A549 (cell line): ENCODE measurements at regions not wholly inside any gene's neighbourhood (a gene's known extent, or its start where the extent isn't known, plus 50 kb on each side); places are given as distances from the start of the nearest gene placed in this dataset.

Source experiments
- ATAC-seq, 2 experiments: fragments of 200-7000 bp in 1 of 2; fragments of >200 bp in 1 of 2; cut with Nextera tagmentation in 1 of 2; cut with Tn5 transposase in 1 of 2; 3 replicates each; pipeline versions ENCODE4 v1.8.0 to v1.9.1; 2018 to 2020; ENCODE audit warnings: mild to moderate bottlenecking in 1 of 2, moderate library complexity in 1 of 2
- CTCF ChIA-PET: fragments of 300-600 bp; sonication (Branson Sonifier 250); formaldehyde crosslinking; extraction: SDS; loops from one replicate; lab custom pipeline; 2021; ENCODE audit warnings: antibody characterized with exemption, inconsistent platforms; lab: Yijun Ruan, JAX
- POLR2A ChIA-PET: fragments of 350-600 bp; formaldehyde crosslinking; extraction: SDS; loops from one replicate; lab custom pipeline; 2021; ENCODE audit warnings: antibody characterized with exemption, inconsistent platforms; lab: Yijun Ruan, JAX
- DNase-seq, 2 experiments: peaks; one replicate each; pipeline versions ENCODE4 v3.0.0 to v3.0.0-alpha.2; 2011 to 2016; ENCODE audit warnings: low read depth in 1 of 2, low spot score in 1 of 2
- FAIRE-seq: peaks from 2 replicates; lab custom pipeline; 2011; peaks lifted over from hg19 to GRCh38; lab: Jason Lieb, UNC
- H3K27ac ChIP-seq, 2 experiments: fragments of >200 bp; sonication (Bioruptor Twin); formaldehyde crosslinking; 3 replicates each; pipeline ENCODE4 v1.5.1; 2016 to 2017
- H3K4me1 ChIP-seq: fragments of >200 bp; sonication (Bioruptor Twin); formaldehyde crosslinking; 3 replicates; pipeline ENCODE4 v1.6.1; 2016
- H3K4me2 ChIP-seq: fragments of >200 bp; sonication (Bioruptor Twin); formaldehyde crosslinking; 3 replicates; pipeline ENCODE4 v1.6.1; 2016
- H3K4me3 ChIP-seq: fragments of >200 bp; sonication (Bioruptor Twin); formaldehyde crosslinking; 3 replicates; pipeline ENCODE4 v1.5.1; 2016
- H3K9me3 ChIP-seq: fragments of >200 bp; sonication (Bioruptor Twin); formaldehyde crosslinking; 3 replicates; pipeline ENCODE4 v1.6.1; 2016
- BHLHE40 ChIP-seq: IDR thresholded peaks from 2 replicates; pipeline ENCODE4 v1.6.1; 2012; ENCODE audit warnings: low read depth, low read length, inconsistent platforms
- CHD4 ChIP-seq: fragments of 200-600 bp; sonication (generic); IDR thresholded peaks from 2 replicates; pipeline ENCODE4 v1.6.1; 2016; ENCODE audit warnings: antibody characterized with exemption, mild to moderate bottlenecking, borderline replicate concordance
- EP300 ChIP-seq, 2 experiments: fragments of >200 bp; sonication (Bioruptor Twin); formaldehyde crosslinking; IDR thresholded peaks; 2 replicates in 1 of 2; 3 replicates in 1 of 2; pipeline ENCODE4 v1.6.1; 2016 to 2017
- GATA3 ChIP-seq: IDR thresholded peaks from 2 replicates; pipeline ENCODE4 v1.6.1; 2012; ENCODE audit warnings: borderline replicate concordance
- HOXA7 ChIP-seq: fragments of 250-450 bp; sonication (Bioruptor Pico); IDR thresholded peaks from 2 replicates; pipeline ENCODE4 v1.5.0; 2020; ENCODE audit warnings: mild to moderate bottlenecking, moderate library complexity
- HOXB13 ChIP-seq: fragments of 250-450 bp; sonication (Bioruptor Pico); IDR thresholded peaks from 2 replicates; pipeline ENCODE4 v1.5.0; 2020; ENCODE audit warnings: low read depth, mild to moderate bottlenecking, moderate library complexity
- HOXB5 ChIP-seq: fragments of 250-450 bp; sonication (Bioruptor Pico); IDR thresholded peaks from 2 replicates; pipeline ENCODE4 v1.5.0; 2020; ENCODE audit warnings: mild to moderate bottlenecking, moderate library complexity
- JUN ChIP-seq, 2 experiments: fragments of >200 bp; sonication (Bioruptor Twin); formaldehyde crosslinking; IDR thresholded peaks; 2 replicates in 1 of 2; 3 replicates in 1 of 2; pipeline ENCODE4 v1.6.1; 2016 to 2017
- KDM1A ChIP-seq: fragments of 200-600 bp; sonication (generic); IDR thresholded peaks from 2 replicates; pipeline ENCODE4 v1.6.1; 2016; ENCODE audit warnings: low read depth, mild to moderate bottlenecking
- MAZ ChIP-seq: fragments of 150-350 bp; IDR thresholded peaks from 2 replicates; pipeline ENCODE4 v1.6.1; 2014; ENCODE audit warnings: antibody characterized with exemption, low read depth, low read length, borderline replicate concordance
- MYC ChIP-seq: IDR thresholded peaks from 2 replicates; pipeline ENCODE4 v1.6.1; 2012; ENCODE audit warnings: mild to moderate bottlenecking, inconsistent platforms, low read length, improper control_type of control experiment, borderline replicate concordance
- POLR2AphosphoS2 ChIP-seq: conservative IDR thresholded peaks from 2 replicates; pipeline ENCODE4 v1.6.1; 2012; ENCODE audit warnings: low read length, improper control_type of control experiment, inconsistent platforms
- RCOR1 ChIP-seq: fragments of 150-350 bp; IDR thresholded peaks from 2 replicates; pipeline ENCODE4 v1.6.1; 2014; ENCODE audit warnings: antibody characterized with exemption, low read length, low read depth
- SMC3 ChIP-seq: fragments of >200 bp; sonication (Bioruptor Twin); formaldehyde crosslinking; IDR thresholded peaks from 3 replicates; pipeline ENCODE4 v1.6.1; 2018; ENCODE audit warnings: inconsistent platforms
- TFCP2L1 ChIP-seq: fragments of 250-450 bp; sonication (Bioruptor Pico); IDR thresholded peaks from 2 replicates; pipeline ENCODE4 v1.5.0; 2021; ENCODE audit warnings: mild to moderate bottlenecking
- TP53 ChIP-seq: fragments of 250-450 bp; sonication (Bioruptor Pico); IDR thresholded peaks from 2 replicates; pipeline ENCODE4 v1.5.0; 2021; ENCODE audit warnings: mild to moderate bottlenecking, moderate library complexity
- ZC3H11A ChIP-seq: fragments of 450-650 bp; IDR thresholded peaks from 2 replicates; pipeline ENCODE4 v1.6.1; 2014; ENCODE audit warnings: antibody characterized with exemption, mild to moderate bottlenecking
- ZFP36 ChIP-seq: fragments of 450-650 bp; IDR thresholded peaks from 2 replicates; pipeline ENCODE4 v1.6.1; 2014; ENCODE audit warnings: borderline replicate concordance; ENCODE audit not compliant: partially characterized antibody
- ZNF302 ChIP-seq: fragments of 250-450 bp; sonication (Bioruptor Pico); IDR thresholded peaks from 2 replicates; pipeline ENCODE4 v1.9.0; 2021; ENCODE audit warnings: inconsistent platforms, mild to moderate bottlenecking, moderate library complexity
- ZSCAN20 ChIP-seq: fragments of 250-450 bp; sonication (Bioruptor Pico); IDR thresholded peaks from 2 replicates; pipeline ENCODE4 v1.8.0; 2022; ENCODE audit warnings: mild to moderate bottlenecking, moderate library complexity
- WGBS: methylation state at CpG from one replicate; pipeline ENCODE4 v1.1.6; 2017; ENCODE audit errors: missing lambda C conversion rate; 5-methylcytosine and 5-hydroxymethylcytosine counted together
- TF ChIP-seq, protein P1 (sequence below): fragments of >200 bp; sonication (Bioruptor Twin); formaldehyde crosslinking; IDR thresholded peaks from 2 replicates; pipeline ENCODE4 v1.6.1; 2016
- TF ChIP-seq, protein P2 (sequence below): IDR thresholded peaks from 2 replicates; pipeline ENCODE4 v1.6.1; 2012
- TF ChIP-seq, protein P3 (sequence below): fragments of 150-350 bp; IDR thresholded peaks from 2 replicates; pipeline ENCODE4 v1.6.1; 2014; ENCODE audit warnings: low read depth, mild to moderate bottlenecking, low read length
- TF ChIP-seq, protein P4 (sequence below): fragments of 200-600 bp; sonication (generic); IDR thresholded peaks from 2 replicates; pipeline ENCODE4 v1.6.1; 2016; ENCODE audit warnings: antibody characterized with exemption, mild to moderate bottlenecking, moderate library complexity
- TF ChIP-seq, protein P5 (sequence below): fragments of 250-450 bp; sonication (Bioruptor Pico); IDR thresholded peaks from 2 replicates; pipeline ENCODE4 v1.5.0; 2021; ENCODE audit warnings: mild to moderate bottlenecking, moderate library complexity, borderline replicate concordance

DNA sequence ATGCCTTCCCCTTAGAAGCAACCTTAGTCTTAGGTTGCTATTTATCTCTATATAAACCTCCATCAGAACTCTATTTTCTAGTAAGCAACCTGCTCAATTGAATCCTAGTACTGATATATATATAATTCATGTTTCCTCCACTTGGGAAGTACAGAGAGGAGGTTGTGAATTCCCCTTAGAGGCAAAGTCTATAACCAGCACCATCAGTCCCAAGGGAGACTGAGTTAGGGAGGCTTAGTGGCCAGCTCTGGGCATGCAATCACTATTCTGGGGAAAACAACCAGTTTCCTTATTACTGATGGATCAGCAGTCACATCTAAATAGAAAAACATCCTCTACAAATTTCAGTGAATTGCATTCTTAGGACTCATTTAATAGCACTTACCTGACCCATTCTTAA lies 489.1 kb downstream of the RMST start:
- Histone ChIP-seq H3K9me3 (peaks cover 4% of the 10 kb centered on the region; the same call in 1 of the 3 replicates), H3K4me1 (no peaks in the 10 kb centered on the region), H3K4me2 (no peak overlapping the region), H3K27ac (no peak overlapping the region), H3K4me3 (no peak overlapping the region)
- ChIA-PET CTCF (interaction anchor here (0.5 to 0.8 kb wide), 2 partner anchors 9 to 997 kb away, joined by 3 read pairs; no protein-coding TSS in a partner anchor), POLR2A (no interaction called here)
- FAIRE-seq (no peak), DNase-seq (no peak), ATAC-seq (no peak)
- TF ChIP-seq, protein P1, sequence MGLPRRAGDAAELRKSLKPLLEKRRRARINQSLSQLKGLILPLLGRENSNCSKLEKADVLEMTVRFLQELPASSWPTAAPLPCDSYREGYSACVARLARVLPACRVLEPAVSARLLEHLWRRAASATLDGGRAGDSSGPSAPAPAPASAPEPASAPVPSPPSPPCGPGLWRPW: no peak
- TF ChIP-seq CHD4 (no peak), BHLHE40 (no peak), SMC3 (no peak), EP300 (IDR thresholded peaks at IDR 0.05) (no peak), KDM1A (no peak), MAZ (no peak), HOXA7 (CRISPR knock-in tag) (no peak), POLR2AphosphoS2 (no peak), JUN (IDR thresholded peaks at IDR 0.05) (no peak)
- TF ChIP-seq, protein P2, sequence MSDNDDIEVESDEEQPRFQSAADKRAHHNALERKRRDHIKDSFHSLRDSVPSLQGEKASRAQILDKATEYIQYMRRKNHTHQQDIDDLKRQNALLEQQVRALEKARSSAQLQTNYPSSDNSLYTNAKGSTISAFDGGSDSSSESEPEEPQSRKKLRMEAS: no peak
- TF ChIP-seq, protein P3, sequence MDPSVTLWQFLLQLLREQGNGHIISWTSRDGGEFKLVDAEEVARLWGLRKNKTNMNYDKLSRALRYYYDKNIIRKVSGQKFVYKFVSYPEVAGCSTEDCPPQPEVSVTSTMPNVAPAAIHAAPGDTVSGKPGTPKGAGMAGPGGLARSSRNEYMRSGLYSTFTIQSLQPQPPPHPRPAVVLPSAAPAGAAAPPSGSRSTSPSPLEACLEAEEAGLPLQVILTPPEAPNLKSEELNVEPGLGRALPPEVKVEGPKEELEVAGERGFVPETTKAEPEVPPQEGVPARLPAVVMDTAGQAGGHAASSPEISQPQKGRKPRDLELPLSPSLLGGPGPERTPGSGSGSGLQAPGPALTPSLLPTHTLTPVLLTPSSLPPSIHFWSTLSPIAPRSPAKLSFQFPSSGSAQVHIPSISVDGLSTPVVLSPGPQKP: no peak
- TF ChIP-seq, protein P4, sequence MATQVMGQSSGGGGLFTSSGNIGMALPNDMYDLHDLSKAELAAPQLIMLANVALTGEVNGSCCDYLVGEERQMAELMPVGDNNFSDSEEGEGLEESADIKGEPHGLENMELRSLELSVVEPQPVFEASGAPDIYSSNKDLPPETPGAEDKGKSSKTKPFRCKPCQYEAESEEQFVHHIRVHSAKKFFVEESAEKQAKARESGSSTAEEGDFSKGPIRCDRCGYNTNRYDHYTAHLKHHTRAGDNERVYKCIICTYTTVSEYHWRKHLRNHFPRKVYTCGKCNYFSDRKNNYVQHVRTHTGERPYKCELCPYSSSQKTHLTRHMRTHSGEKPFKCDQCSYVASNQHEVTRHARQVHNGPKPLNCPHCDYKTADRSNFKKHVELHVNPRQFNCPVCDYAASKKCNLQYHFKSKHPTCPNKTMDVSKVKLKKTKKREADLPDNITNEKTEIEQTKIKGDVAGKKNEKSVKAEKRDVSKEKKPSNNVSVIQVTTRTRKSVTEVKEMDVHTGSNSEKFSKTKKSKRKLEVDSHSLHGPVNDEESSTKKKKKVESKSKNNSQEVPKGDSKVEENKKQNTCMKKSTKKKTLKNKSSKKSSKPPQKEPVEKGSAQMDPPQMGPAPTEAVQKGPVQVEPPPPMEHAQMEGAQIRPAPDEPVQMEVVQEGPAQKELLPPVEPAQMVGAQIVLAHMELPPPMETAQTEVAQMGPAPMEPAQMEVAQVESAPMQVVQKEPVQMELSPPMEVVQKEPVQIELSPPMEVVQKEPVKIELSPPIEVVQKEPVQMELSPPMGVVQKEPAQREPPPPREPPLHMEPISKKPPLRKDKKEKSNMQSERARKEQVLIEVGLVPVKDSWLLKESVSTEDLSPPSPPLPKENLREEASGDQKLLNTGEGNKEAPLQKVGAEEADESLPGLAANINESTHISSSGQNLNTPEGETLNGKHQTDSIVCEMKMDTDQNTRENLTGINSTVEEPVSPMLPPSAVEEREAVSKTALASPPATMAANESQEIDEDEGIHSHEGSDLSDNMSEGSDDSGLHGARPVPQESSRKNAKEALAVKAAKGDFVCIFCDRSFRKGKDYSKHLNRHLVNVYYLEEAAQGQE: no peak

DNA sequence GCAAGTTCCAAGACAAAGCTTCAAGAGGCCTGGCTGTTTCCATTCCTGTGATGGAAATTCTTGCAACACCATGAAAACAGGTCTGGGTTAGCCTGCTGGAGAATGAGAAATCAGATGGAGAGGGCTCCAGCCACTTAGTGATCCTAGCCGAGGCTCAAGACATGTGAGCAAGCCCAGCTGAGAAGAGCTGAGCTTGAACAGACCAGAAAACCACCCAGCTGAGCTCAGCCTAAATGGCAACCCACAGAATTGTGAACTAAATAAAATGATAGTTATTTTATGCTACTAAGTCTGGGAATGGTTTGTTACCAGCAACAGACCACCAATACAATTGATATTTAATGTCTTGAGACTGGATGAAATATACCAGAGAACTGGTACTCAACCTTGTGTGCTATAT lies 494.5 kb downstream of the RMST start:
- no peak for TF ChIP-seq ZSCAN20
- TF ChIP-seq ZC3H11A: no peak
- TF ChIP-seq, protein P5, sequence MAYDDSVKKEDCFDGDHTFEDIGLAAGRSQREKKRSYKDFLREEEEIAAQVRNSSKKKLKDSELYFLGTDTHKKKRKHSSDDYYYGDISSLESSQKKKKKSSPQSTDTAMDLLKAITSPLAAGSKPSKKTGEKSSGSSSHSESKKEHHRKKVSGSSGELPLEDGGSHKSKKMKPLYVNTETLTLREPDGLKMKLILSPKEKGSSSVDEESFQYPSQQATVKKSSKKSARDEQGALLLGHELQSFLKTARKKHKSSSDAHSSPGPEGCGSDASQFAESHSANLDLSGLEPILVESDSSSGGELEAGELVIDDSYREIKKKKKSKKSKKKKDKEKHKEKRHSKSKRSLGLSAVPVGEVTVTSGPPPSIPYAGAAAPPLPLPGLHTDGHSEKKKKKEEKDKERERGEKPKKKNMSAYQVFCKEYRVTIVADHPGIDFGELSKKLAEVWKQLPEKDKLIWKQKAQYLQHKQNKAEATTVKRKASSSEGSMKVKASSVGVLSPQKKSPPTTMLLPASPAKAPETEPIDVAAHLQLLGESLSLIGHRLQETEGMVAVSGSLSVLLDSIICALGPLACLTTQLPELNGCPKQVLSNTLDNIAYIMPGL (CRISPR knock-in tag): no peak
- no peak for TF ChIP-seq KDM1A
- no peak for TF ChIP-seq TFCP2L1 (CRISPR knock-in tag)
- TF ChIP-seq HOXB13: no peak
- TF ChIP-seq, protein P1: no peak
- TF ChIP-seq ZNF302 (CRISPR knock-in tag): no peak
- no peak for TF ChIP-seq MYC
- TF ChIP-seq EP300 (IDR thresholded peaks at IDR 0.05): no peak
- TF ChIP-seq TP53 (CRISPR knock-in tag): no peak
- TF ChIP-seq HOXB5 (CRISPR knock-in tag): no peak
- TF ChIP-seq RCOR1: no peak
- no peak for TF ChIP-seq GATA3
- TF ChIP-seq ZFP36: no peak
- H3K9me3 ChIP-seq: no peaks in the 10 kb centered on the region; the same call in 2 of the 3 replicates
- no peak overlapping the region for H3K27ac ChIP-seq
- WGBS: 0% methylated on average over 1 of the region's 1 CpG
- ATAC-seq (no peak), FAIRE-seq (no peak), DNase-seq (no peak)
- H3K4me3 ChIP-seq: no peak overlapping the region
- ChIA-PET POLR2A (no interaction called here), CTCF (interaction anchor here (0.9 to 1.4 kb wide), 2 partner anchors 9 to 10 kb away, joined by 3 read pairs; no protein-coding TSS in a partner anchor)
- H3K4me2 ChIP-seq: no peak overlapping the region
- no peaks in the 10 kb centered on the region for H3K4me1 ChIP-seq
